HG03097 (cell line): ENCODE measurements at regions not wholly inside any gene's neighbourhood (a gene's known extent, or its start where the extent isn't known, plus 50 kb on each side); places are given as distances from the start of the nearest gene placed in this dataset.
"Not testable (repeated sequence)": the region's sequence is repeated elsewhere in the genome, so short reads cannot be mapped to it uniquely, and the experiment has no call there.

ENCODE experiments used
- ATAC-seq: cut with Tn5 transposase; IDR thresholded peaks from one replicate; pipeline ENCODE4 v1.9.1; 2021; ENCODE audit not compliant: unreplicated experiment, low FRiP score

GRCh38 chr5:105619725-105620124 lies 2051.0 kb downstream of the EFNA5 start:
- ATAC-seq = no peak

GRCh38 chr5:105617436-105618215 lies 2053.1 kb downstream of the EFNA5 start:
- ATAC-seq = no peak

GRCh38 chr5:105616599-105616998 lies 2054.0 kb upstream of the NUDT12 start:
- ATAC-seq = no peak

- ATAC-seq = not testable (repeated sequence)
Observed at GRCh38 chr5:105602406-105602805, 2039.8 kb upstream of the NUDT12 start.

GRCh38 chr5:105593011-105593760 lies 2030.6 kb upstream of the NUDT12 start:
- no peak for ATAC-seq

- ATAC-seq = no peak
Observed at GRCh38 chr5:105587963-105588662, 2025.5 kb upstream of the NUDT12 start.

GRCh38 chr5:105581988-105582690 lies 2019.5 kb upstream of the NUDT12 start:
- ATAC-seq = no peak

- ATAC-seq = no peak
Observed at GRCh38 chr5:105573575-105573974, 2011.0 kb upstream of the NUDT12 start.

- no peak for ATAC-seq
Observed at GRCh38 chr5:105565531-105565930, 2002.9 kb upstream of the NUDT12 start.

GRCh38 chr5:105563842-105564241 lies 2001.3 kb upstream of the NUDT12 start:
- ATAC-seq = no peak

- ATAC-seq = no peak
Observed at GRCh38 chr5:105554568-105555169, 1992.1 kb upstream of the NUDT12 start.

GRCh38 chr5:105544300-105544699 lies 1981.7 kb upstream of the NUDT12 start:
- ATAC-seq = no peak

GRCh38 chr5:105536675-105537074 lies 1974.1 kb upstream of the NUDT12 start:
- ATAC-seq = no peak

GRCh38 chr5:105530716-105531261 lies 1968.2 kb upstream of the NUDT12 start:
- ATAC-seq = no peak

GRCh38 chr5:105529851-105530250 lies 1967.3 kb upstream of the NUDT12 start:
- no peak for ATAC-seq

GRCh38 chr5:105508519-105508918 lies 1945.9 kb upstream of the NUDT12 start:
- ATAC-seq = no peak

- no peak for ATAC-seq
Observed at GRCh38 chr5:105506692-105507277, 1944.2 kb upstream of the NUDT12 start.

GRCh38 chr5:105503950-105504349 lies 1941.4 kb upstream of the NUDT12 start:
- no peak for ATAC-seq

GRCh38 chr5:105501315-105501714 lies 1938.7 kb upstream of the NUDT12 start:
- no peak for ATAC-seq

- ATAC-seq = no peak
Observed at GRCh38 chr5:105475401-105475800, 1912.8 kb upstream of the NUDT12 start.
